Erythroblast (primary cell): ENCODE measurements at regions not wholly inside any gene's neighbourhood (a gene's known extent, or its start where the extent isn't known, plus 50 kb on each side); places are given as distances from the start of the nearest gene placed in this dataset.

Source experiments
- GATA1 ChIP-seq: IDR thresholded peaks from 2 replicates; pipeline ENCODE4 v1.6.1; 2011; ENCODE audit warnings: low read depth, mild to moderate bottlenecking, control low read depth, low read length, moderate library complexity
- POLR2A ChIP-seq: IDR thresholded peaks from 2 replicates; pipeline ENCODE4 v1.6.1; 2011; ENCODE audit warnings: mild to moderate bottlenecking, low read length

- TF ChIP-seq POLR2A (no peak), GATA1 (no peak)
Observed at GRCh38 chr6:62479697-62480220, 193.7 kb upstream of the KHDRBS2 start.
